DMS 273 (cell line): ENCODE measurements at regions not wholly inside any gene's neighbourhood (a gene's known extent, or its start where the extent isn't known, plus 50 kb on each side); places are given as distances from the start of the nearest gene placed in this dataset.

Experiments
- DNase-seq: peaks from one replicate; lab custom pipeline; 2025; ENCODE audit not compliant: unreplicated experiment; lab: John Stamatoyannopoulos, UW

DNA sequence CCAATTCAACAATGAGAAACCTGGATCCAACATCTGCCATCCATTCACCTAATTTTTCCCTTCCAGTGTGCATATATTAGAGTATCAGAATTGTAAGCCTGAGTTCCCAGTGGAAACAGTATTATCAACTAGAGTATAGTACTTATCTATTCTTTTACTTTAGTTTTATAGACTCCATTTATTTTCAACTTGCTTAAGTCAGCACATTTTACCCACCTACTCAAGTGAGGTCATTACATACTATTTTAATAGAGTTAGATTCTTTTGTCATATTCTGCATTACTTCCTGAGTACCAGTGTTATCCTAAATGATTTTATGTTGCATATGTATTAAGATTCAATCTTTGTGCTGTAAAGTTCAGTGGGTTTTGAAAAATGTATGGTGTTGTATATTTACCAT is 1393.3 kb downstream of the MAT2B start:
- no peak for DNase-seq

DNA sequence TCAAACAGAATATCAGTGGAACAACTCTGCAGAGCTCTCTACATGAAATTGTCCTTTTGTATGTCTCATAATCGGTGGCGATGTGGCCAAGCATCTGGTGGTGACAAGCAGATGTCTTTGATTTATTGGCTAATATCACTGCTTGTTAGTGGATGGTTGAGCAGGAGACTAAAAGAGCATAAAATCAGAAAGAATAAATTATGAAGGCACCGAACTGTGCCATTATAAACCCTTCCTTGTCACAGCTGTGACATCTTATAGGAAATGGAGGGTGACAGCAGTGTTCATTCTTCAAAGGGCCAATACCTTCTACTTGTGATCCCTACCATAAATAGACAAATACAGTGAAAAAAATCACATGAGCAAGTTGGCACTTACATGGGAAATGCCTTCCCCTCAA is 1404.3 kb downstream of the MAT2B start:
- DNase-seq: no peak

DNA sequence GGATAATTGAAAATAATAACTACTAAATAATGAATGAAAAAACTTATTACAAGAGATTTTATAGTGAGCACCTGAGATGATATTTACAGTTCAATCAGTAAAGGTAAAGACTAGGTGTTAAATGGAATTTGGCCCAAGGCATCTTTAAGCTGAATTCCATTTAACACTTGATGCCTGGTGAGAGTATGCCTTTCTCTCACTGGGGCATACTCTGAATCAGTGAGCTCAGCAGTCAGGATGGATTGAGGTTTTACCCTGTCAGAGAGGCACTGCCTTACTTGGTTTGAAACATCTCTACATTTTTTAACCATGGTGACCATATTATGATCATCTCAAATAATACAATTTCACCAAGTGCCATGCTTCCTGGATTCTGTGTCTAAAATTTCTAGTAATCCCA is 1416.3 kb downstream of the MAT2B start:
- DNase-seq: no peak

DNA sequence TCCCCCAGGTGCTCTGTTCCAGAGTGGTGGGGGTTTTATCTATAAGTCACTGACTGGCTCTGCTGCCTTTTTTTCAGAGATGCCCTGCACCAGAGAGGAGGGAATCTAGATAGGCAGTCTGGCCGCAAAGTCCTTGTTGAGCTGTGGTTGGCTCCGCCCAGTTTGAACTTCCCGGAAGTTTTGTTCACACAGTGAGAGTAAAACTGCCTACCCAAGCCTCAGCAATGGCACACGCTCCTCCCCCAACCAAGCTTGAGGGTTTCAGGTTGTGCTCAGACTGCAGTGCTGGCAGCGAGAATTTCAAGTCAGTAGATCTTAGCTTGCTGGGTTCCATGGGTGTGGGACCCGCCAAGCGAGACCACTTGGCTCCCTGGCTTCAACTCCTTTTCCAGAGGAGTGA is 1428.6 kb downstream of the MAT2B start:
- DNase-seq: peak; percentile 11

DNA sequence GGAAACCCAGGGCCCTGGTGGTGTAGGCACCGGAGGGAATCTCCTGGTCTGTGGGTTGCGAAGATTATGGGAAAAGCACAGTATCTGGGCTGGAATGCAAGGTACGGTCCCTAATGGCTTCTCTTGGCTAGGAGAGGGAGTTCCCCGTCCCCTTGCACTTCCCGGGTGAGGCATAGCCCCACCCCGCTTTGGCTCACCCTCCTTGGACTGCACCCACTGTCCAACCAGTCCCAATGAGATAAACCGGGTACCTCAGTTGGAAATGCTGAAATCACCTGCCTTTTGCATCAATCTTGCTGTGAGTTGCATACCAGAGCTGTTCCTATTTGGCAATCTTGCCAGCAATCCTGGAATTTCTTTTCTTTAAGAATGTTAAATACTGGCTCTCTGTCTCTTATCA is 1429.1 kb downstream of the MAT2B start:
- no peak for DNase-seq

DNA sequence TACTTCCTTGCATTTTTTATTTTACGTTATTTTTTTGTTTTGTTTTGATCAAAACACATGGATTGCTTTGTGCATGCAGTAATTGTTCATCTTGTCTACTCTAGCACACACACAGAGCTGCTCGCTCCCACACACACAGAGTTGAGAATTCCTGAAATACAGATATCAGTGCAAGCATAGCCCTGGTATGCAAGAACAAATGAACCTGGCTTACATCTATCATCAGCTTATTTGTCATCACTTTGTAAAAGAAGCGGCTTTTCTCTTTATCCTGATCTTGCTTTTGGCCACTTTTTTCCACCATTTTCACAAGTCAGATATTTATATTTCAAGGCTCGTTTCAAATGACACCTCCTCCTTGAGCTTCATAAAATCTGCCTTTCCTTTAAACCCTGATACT is 1435.7 kb downstream of the MAT2B start:
- no peak for DNase-seq

DNA sequence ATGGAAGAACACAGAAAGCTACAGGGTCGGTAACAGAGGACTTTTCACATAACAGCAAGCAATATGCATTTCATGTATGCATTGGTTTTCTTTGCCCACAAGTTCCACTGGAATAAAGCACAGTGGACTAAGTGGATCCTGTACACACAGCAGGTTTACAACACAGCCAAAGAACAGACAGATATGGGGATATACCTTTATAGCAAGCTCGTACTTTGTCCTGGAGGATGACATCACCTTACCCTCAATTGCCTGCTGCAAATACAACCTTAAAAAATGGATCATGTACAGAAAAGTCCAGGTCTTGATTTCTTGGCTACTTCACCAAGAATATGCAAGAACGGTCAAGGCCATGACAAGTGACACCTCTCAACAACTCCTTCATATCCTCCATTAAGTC is 1445.5 kb downstream of the MAT2B start:
- DNase-seq: no peak

DNA sequence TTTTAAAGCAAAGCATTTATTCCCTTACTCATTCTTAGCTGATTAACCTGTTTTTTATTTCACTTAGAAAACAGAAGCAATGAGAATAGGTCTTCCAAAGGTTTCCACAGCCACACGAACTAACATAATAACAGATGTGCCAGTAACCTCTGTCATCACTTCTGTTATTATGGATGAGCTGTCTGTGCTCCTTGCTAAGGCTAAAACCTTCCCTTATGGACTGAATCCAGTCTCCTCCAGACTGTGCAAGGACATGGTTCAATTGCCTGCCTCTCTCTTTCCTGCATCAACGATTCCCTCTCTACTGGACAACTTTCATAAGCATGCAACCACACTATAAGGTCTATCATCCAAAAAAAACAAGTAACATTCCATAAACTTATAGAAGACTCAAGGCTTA is 1446.2 kb downstream of the MAT2B start:
- DNase-seq: no peak

DNA sequence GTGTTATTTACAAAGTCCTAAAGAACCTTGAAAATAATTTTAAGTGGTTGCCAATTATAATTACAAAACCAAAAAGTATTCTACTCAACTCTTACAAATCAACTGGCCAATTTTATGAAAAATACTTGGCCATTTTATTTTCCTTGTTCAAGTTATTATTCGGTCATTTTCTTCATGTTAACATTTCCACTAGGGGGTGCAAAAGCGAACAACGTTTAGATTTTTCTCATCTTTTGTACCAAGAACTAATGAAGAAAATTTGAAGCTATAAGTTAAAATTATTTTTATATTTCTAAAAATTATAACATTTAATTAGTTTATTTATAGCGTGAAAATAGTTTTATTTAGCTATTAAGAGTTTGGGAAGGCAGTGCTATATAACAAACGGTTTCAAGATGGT is 1453.3 kb downstream of the MAT2B start:
- peak; percentile 37 for DNase-seq

DNA sequence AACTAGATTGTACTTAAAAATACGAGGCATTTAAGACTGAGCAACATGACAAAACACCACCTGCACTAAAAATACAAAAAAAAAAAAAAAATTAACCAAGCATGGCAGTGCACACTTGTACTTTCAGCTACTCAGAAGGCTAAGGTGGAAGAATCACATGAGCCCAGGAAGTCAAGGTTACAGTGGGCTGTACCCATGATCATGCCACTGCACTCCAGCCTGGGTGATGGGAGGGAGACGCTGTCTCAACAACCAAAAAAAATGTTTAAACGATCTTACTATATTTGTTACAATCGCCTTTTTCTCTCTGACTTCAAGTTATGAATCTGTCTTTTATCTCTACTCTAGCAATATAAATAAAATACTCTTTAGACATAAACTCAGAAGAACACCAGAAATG is 1454.3 kb downstream of the MAT2B start:
- DNase-seq: no peak

DNA sequence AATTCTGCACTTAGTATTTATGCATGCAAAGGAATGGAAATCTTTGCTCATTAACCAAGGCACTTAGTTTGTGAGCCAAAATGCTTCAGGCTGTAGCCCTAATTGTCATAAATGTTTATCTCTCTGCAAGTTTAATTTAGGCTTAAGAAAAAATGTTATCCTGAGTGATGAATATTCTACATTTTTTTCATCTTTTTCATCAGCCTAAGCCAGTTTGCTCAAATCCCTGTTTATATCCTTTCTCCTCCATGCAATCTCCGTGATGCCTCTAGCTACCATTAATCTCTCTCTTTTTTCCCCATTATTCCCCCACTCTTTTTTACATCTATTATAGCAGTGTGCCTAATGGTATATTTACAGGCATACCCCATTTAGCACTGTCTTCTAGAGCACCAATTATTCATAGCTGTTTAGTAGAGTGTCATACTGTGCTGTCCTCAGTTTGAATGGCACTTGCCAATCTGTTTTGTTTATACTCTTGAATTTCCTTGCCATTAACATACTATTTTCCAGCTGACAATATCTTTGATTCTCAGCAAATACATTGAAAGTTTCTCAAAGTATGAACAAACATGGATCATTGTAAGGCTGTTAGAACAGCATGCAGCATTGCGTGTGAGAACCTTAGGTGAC is 1457.0 kb downstream of the MAT2B start:
- no peak for DNase-seq

DNA sequence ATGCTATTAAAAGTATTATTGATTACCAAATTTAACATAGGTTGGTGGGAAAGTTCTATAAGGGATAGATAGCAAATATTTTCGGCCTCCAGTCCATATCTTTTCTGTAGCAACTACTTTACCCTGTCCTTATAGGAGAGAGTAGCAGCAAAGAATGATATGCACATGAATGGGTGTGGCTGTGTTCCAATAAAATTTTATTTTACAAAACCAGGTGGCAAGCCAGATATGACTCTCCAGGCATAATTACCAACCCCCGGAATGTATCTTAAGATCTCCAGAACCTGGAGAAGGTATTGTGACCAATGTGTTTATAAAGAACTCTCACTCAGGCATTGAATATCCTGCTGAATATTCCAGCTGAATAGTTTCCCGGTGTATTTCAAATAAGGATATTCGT is 1461.2 kb downstream of the MAT2B start:
- no peak for DNase-seq

DNA sequence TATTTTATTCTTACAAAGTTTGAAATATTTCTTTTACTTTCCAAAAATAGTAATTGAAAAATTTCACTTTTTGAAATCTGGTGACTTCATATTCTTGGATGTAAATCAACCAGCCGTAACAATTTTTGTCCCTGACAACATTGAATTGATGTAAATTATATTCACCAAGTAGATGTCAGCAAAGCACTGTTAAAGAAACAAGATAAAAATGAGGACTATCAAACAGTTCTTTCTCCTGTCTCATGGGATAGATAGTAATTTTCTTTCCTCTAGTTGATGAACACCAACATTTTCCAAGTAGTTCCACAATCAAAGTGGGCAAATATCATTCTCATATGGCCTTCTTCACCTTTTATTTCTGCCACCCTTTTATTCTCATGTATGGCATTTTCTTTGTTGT is 1461.9 kb downstream of the MAT2B start:
- DNase-seq: no peak

DNA sequence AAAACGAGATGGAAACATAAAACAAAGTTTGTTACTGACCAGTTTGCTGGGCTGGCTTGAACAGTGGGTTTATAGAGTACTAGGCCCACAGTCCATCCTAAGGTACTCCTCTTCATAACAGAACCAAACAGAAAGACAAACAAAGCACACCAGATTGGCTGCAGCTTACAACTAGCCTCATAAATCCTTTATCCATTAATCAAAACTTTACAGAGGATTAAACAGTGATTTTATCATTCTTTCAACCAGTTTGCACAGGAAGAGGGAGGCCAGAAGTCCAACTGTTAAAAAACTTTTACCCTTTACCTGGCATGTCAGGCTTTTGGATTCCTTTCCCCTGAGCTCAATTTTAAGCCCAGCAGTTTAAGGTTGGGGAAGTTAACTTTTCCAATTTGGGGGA is 1467.6 kb downstream of the MAT2B start:
- DNase-seq: no peak

DNA sequence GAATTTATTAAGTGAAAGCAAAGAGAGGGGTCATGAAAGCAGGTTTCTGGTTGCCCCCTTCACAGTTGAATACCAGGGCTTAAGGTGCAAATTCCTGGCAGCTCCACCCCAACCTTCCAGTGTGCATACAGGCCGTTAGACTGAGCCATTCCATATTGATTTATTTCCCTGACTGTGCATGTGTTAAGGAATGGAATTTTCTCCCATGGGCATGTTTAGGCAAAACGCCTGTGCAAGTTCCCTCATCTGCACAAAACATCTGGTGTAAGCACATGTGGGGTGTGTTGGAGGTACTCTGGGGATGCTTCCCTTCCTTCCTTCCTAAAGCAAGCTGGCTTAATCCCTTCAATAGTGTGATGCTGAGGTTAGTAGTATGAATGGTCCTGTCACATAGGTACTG is 1470.6 kb downstream of the MAT2B start:
- no peak for DNase-seq

DNA sequence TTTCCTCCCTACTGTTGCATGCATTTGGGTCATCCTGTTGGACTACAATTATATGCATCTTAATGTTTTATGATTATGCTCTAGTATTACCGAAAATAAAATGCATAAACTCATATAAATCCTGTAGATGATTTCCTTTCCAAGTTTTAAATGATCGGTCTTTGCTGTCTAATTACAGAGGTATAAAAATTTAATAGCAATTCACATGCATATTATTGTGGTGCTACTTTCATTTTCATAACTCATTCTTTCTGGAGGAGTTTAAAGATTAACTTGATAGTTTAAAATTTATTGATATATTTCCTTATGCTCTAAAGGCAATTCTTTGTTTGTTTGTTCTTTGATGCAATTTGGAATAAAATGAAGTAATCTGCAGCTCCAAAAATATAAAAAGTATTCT is 1475.1 kb downstream of the MAT2B start:
- no peak for DNase-seq

DNA sequence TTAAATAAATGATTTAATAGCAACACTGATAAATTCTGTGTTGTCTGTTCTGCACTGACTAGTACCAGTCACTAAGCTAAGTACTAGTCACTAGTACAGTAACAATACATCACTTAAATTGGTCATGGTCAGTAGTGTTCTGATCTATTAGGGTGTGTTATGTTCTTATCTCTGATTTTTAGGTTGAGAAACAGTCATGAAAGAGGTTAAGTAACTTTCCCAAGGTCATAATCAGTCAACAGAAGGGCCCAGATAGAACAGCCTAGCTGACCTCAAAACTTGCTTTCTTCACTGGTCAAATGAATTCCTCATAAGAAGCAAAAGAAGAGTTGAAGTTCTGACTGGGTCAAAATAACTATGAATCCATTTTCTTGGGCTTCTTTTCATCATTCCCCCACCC is 1492.7 kb downstream of the MAT2B start:
- DNase-seq: no peak

DNA sequence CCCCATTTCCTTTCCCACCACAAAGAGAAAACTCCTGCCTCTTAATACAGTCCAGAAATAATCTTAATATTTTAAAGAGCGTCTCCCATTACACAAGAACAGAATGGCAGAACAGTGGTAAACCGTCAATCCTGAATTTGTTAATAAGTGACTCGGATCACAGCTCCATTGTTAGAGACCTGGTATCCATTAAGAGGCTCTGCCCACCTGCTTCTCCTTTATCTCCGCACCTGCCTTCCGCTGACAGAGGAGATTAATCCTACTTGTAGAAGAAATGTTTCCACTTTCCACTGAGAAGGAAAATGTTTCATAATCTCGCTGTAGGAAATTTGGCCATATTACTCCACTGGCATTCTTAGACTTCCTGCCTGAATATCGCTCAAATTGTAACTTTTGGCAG is 1493.2 kb downstream of the MAT2B start:
- DNase-seq: no peak

DNA sequence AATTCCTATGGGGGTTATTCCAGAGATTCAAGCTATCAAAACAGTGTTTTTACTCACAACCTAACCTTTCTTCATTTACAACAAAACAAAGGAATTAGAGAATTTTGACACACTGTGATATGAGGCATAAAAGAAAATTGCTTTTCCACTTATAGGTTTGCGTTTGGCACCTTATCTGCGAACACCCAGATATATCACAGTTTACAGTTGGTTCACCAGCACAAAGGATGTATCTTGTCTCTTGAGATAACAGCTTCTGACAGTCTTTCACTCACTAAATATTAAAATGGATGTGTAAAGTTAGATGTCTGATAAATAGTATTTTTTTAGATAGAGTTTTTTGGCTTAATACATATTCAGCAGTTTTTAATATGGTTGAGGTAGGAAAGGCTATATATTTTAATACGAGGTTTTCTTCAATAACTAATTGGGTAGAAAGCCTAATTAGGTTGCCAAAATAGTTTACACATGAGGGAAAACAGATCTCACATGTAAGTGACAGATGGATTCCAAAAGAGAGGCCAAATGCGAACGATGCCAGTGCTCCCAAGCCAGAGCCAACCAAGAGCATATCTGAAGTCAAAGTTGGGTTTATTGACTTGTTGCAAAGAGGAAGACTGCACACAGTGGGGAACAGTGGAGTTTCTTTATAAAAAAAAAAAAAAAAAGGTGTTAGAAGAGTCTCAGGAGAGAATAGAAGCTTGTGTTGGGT is 1495.2 kb downstream of the MAT2B start:
- DNase-seq: no peak

DNA sequence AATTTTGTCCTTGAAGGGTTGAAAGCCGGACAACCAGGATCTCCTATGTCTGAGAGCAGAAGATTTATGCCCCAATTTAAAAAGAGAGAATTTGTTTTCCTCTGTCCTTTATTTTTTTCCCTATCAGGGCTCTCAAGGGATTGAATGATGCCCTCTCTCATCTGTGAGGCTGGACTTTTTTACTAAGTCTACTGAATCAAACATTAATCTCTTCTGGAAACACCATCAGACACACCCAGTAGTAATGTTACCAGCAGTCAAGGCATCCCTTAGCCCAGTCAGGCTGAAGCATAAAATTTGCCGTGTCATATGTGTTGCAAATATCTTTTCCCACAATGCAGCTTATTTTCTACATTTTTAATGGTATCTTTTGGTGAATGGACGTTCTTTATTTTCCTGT is 1497.9 kb downstream of the MAT2B start:
- no peak for DNase-seq

DNA sequence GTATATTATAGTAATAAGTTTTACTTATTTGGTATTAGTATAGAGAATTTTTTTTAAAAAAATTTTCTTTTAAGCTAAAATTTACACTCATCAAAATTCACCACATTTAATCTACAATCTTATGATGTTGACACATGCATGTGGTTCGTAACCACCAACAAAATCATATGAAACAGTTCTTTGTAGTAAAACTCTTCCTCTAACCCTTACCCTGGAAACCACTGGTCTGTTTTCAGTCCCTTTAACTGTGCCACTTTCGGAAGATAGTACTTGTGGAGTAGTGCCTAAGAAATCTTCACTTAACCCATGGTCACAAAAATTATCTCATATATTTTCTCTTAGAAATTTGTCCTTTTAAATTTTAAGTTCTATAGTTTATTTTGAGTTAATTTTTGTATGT is 1498.8 kb downstream of the MAT2B start:
- DNase-seq: no peak

DNA sequence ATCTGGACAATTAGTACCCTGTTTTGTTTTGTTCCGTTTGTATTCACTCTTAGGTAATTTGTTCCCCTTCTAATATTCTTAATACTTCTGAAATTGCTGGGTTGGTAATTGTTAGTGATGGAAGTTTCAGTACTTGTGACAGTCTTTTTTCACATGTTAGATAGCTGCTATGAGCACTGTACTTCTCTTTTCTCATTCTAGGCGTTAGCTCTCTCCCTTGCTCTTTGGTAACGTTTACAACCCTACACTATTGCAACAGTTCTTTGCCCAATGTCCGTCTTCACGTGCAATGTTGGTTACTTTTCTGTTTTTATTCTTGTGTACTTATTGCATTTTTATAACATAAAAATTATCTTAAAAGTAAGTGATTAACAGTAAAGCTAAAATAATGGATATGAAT is 1509.0 kb downstream of the MAT2B start:
- DNase-seq: no peak

DNA sequence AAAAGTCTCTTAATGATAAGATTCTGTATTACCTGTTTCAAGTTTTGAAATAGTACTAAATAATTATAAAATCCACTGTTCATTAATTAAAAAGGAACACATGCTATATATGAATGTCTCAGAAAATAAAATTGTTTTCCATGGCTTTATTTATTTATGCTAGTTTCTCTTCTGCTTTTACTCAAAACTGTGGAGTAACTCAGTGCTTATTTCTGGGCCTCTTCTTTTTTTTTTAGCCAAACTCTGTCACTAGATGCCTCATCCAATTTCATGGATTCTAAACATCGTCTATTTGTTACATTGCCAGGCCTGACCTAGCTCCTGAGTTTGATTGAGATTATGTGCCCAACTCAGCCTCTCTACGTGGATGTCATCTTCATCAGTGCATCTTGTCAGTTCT is 1509.7 kb downstream of the MAT2B start:
- DNase-seq: no peak
